ENCODE measurements at regions not wholly inside any gene's neighbourhood (a gene's known extent, or its start where the extent isn't known, plus 50 kb on each side); places are given as distances from the start of the nearest gene placed in this dataset.

DNA sequence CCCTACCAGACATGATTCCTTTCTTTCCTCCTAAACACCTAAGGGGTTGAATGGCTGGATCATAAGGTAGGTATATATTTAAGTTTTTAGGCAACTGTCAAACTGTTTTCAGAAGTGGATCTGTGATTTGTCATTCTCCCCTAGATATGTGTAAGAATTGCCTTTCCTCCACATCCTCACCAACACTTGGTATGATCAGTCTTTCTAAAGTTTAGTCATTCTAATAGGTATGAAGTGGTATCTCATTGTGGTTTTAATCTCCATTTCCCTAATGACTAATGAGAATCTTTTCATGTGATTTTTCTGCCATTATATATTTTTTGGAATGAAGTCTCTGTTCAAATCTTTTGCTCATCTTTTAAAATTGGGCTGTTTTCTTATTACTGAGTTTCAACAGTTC is 122.1 kb downstream of the TFCP2L1 start:
- H3K36me3 ChIP-seq (ENCODE audit: control insufficient read depth in 1 of 2, insufficient read depth in 2 of 2, low read length in 2 of 2): no peaks in the 10 kb centered on the region
- no peaks in the 10 kb centered on the region for H4K20me1 ChIP-seq (ENCODE audit: insufficient read depth)
- DNase-seq (ENCODE audit: low read depth, low spot score) (no peak), ATAC-seq (no peak)
- no peak overlapping the region for H3K9ac ChIP-seq (ENCODE audit: low read length)
- no peak overlapping the region for H3K27ac ChIP-seq (ENCODE audit: low read depth, low read length)
- ChIA-PET CTCF (no interaction called here), POLR2A (no interaction called here), RAD21 (ENCODE audit: low non-redundant PET in 1 of 2, low total read pairs in 2 of 2, uncharacterized antibody in 2 of 2, unreplicated experiment in 2 of 2) (no interaction called here)
- no peak overlapping the region for H2AFZ ChIP-seq (ENCODE audit: low read depth, low read length, poor library complexity, severe bottlenecking)
- H3K27me3 ChIP-seq (ENCODE audit: insufficient read depth, low read length): no peaks in the 10 kb centered on the region
- no peaks in the 10 kb centered on the region for H3K79me2 ChIP-seq (ENCODE audit: insufficient read depth, low read length)
- no peaks in the 10 kb centered on the region for H3K9me2 ChIP-seq (ENCODE audit: insufficient read depth)
- TF ChIP-seq, protein P1, sequence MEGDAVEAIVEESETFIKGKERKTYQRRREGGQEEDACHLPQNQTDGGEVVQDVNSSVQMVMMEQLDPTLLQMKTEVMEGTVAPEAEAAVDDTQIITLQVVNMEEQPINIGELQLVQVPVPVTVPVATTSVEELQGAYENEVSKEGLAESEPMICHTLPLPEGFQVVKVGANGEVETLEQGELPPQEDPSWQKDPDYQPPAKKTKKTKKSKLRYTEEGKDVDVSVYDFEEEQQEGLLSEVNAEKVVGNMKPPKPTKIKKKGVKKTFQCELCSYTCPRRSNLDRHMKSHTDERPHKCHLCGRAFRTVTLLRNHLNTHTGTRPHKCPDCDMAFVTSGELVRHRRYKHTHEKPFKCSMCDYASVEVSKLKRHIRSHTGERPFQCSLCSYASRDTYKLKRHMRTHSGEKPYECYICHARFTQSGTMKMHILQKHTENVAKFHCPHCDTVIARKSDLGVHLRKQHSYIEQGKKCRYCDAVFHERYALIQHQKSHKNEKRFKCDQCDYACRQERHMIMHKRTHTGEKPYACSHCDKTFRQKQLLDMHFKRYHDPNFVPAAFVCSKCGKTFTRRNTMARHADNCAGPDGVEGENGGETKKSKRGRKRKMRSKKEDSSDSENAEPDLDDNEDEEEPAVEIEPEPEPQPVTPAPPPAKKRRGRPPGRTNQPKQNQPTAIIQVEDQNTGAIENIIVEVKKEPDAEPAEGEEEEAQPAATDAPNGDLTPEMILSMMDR (IDR thresholded peaks at IDR 0.05 in 2 of 3, conservative IDR thresholded peaks at IDR 0.05 in 1 of 3; ENCODE audit: borderline replicate concordance in 1 of 3, insufficient read depth in 1 of 3, low read depth in 2 of 3, low read length in 2 of 3): no peak
- TF ChIP-seq, protein P2, sequence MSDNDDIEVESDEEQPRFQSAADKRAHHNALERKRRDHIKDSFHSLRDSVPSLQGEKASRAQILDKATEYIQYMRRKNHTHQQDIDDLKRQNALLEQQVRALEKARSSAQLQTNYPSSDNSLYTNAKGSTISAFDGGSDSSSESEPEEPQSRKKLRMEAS (IDR thresholded peaks at IDR 0.05): no peak
- TF ChIP-seq ATF3 (IDR thresholded peaks at IDR 0.05): no peak
- no peak for TF ChIP-seq TCF7L2 (IDR thresholded peaks at IDR 0.05; ENCODE audit: borderline replicate concordance, extremely low read depth, insufficient read depth, insufficient read length)
- TF ChIP-seq EGR1 (IDR thresholded peaks at IDR 0.05; ENCODE audit: low read depth): no peak
- TF ChIP-seq FOSL1 (IDR thresholded peaks at IDR 0.05; ENCODE audit: low read depth): no peak
- no peak for TF ChIP-seq ZBTB33 (IDR thresholded peaks at IDR 0.05; ENCODE audit: extremely low read depth, insufficient replicate concordance, low read length)
- TF ChIP-seq SP1 (IDR thresholded peaks at IDR 0.05; ENCODE audit: low read depth): no peak
- intact Hi-C loops (cut with micrococcal nuclease): no loop called here
- H3K4me2 ChIP-seq (ENCODE audit: low read length): no peak overlapping the region
- peaks cover 0 to 6% of the 10 kb centered on the region in 2 experiments; a peak in 1 of 4 replicates for H3K9me3 ChIP-seq (ENCODE audit: control insufficient read depth in 1 of 2, insufficient read depth in 1 of 2, low read depth in 1 of 2, low read length in 2 of 2)
- no peaks in the 10 kb centered on the region for H3K4me1 ChIP-seq (ENCODE audit: control insufficient read depth in 1 of 2, insufficient read depth in 2 of 2, low read length in 2 of 2)
- no peak overlapping the region for H3K4me3 ChIP-seq (replicated peaks in 1 of 2; ENCODE audit: low read depth in 1 of 2, low read length in 2 of 2)
- no TSS peak for BruUV-seq (replicated peaks)
